Natural killer cell (primary cell): ENCODE measurements at regions not wholly inside any gene's neighbourhood (a gene's known extent, or its start where the extent isn't known, plus 50 kb on each side); places are given as distances from the start of the nearest gene placed in this dataset.

Source experiments
- ATAC-seq, 3 donors: fragments of 150-1000 bp in 2 of 3; fragments of 200-7000 bp in 1 of 3; cut with Tn5 transposase; 1 replicate in 1 of 3; 2 replicates in 2 of 3; pipeline ENCODE4 v1.10.0; 2021; ENCODE audit warnings: mild to moderate bottlenecking in 2 of 3, moderate library complexity in 2 of 3
- DNase-seq, 2 donors: peaks; one replicate each; pipeline versions ENCODE4 v3.0.0 to v3.0.0-alpha.2; 2013 to 2021; ENCODE audit warnings: mixed read lengths in 1 of 2
- H3K27ac ChIP-seq: one replicate; pipeline ENCODE4 v1.5.1; 2013; ENCODE audit warnings: mild to moderate bottlenecking, low read length
- H3K27me3 ChIP-seq: one replicate; pipeline ENCODE4 v1.6.1; 2013; ENCODE audit warnings: low read length; ENCODE audit not compliant: control insufficient read depth, insufficient read depth
- H3K36me3 ChIP-seq: one replicate; pipeline ENCODE4 v1.6.1; 2013; ENCODE audit warnings: low read length; ENCODE audit not compliant: control insufficient read depth, insufficient read depth
- H3K4me1 ChIP-seq: one replicate; pipeline ENCODE4 v1.6.1; 2013; ENCODE audit warnings: low read length; ENCODE audit not compliant: control insufficient read depth, insufficient read depth
- H3K4me3 ChIP-seq: one replicate; pipeline ENCODE4 v1.5.1; 2013; ENCODE audit warnings: low read length
- H3K9me3 ChIP-seq: one replicate; pipeline ENCODE4 v1.6.1; 2013; ENCODE audit warnings: low read length; ENCODE audit not compliant: control insufficient read depth, insufficient read depth
- H3K27ac Mint-ChIP-seq, 2 donors: one replicate each; pipeline ENCODE4 v1.8.0; 2022; ENCODE audit warnings: mild to moderate bottlenecking in 2 of 2, mixed read lengths in 2 of 2, moderate library complexity in 1 of 2
- H3K27me3 Mint-ChIP-seq, 2 donors: one replicate each; pipeline ENCODE4 v1.8.0; 2022; ENCODE audit warnings: low read depth in 2 of 2, mixed read lengths in 2 of 2
- H3K36me3 Mint-ChIP-seq: one replicate; pipeline ENCODE4 v1.8.0; 2022; ENCODE audit warnings: mixed read lengths
- H3K4me1 Mint-ChIP-seq, 2 donors: one replicate each; pipeline ENCODE4 v1.8.0; 2022; ENCODE audit warnings: mixed read lengths in 2 of 2
- H3K4me3 Mint-ChIP-seq: one replicate; pipeline ENCODE4 v1.8.0; 2022; ENCODE audit warnings: mild to moderate bottlenecking, moderate library complexity, mixed read lengths
- H3K9me3 Mint-ChIP-seq, 2 donors: one replicate each; pipeline ENCODE4 v1.8.0; 2022; ENCODE audit warnings: mixed read lengths in 2 of 2
- WGBS: methylation state at CpG from one replicate; pipeline ENCODE4 v1.1.7; 2013; ENCODE audit warnings: missing lambda C conversion rate; ENCODE audit not compliant: insufficient coverage; 5-methylcytosine and 5-hydroxymethylcytosine counted together
- intact Hi-C: fragments of 100-400 bp; cut with micrococcal nuclease; formaldehyde crosslinking; loops from one replicate; pipeline ENCODE4 v1.14.2; 2022
- TF ChIP-seq, protein P1 (sequence below): fragments of 200-600 bp; IDR thresholded peaks from one replicate; pipeline ENCODE4 v1.8.0; 2022; ENCODE audit warnings: antibody characterized with exemption

- ATAC-seq: no peak
- Histone ChIP-seq H3K27me3 (no peaks in the 10 kb centered on the region), H3K36me3 (no peaks in the 10 kb centered on the region), H3K4me3 (no peak overlapping the region), H3K9me3 (no peaks in the 10 kb centered on the region), H3K4me1 (no peaks in the 10 kb centered on the region), H3K27ac (no peak overlapping the region)
- Mint-ChIP-seq H3K9me3 (peaks cover 0 to 3% of the 10 kb centered on the region in 2 donors), H3K27ac (no peak overlapping the region), H3K4me1 (no peaks in the 10 kb centered on the region), H3K36me3 (no peaks in the 10 kb centered on the region), H3K4me3 (no peak overlapping the region), H3K27me3 (no peaks in the 10 kb centered on the region)
- no peak for DNase-seq
- intact Hi-C loops: no loop called here
- TF ChIP-seq, protein P1, sequence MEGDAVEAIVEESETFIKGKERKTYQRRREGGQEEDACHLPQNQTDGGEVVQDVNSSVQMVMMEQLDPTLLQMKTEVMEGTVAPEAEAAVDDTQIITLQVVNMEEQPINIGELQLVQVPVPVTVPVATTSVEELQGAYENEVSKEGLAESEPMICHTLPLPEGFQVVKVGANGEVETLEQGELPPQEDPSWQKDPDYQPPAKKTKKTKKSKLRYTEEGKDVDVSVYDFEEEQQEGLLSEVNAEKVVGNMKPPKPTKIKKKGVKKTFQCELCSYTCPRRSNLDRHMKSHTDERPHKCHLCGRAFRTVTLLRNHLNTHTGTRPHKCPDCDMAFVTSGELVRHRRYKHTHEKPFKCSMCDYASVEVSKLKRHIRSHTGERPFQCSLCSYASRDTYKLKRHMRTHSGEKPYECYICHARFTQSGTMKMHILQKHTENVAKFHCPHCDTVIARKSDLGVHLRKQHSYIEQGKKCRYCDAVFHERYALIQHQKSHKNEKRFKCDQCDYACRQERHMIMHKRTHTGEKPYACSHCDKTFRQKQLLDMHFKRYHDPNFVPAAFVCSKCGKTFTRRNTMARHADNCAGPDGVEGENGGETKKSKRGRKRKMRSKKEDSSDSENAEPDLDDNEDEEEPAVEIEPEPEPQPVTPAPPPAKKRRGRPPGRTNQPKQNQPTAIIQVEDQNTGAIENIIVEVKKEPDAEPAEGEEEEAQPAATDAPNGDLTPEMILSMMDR: no peak
These were observed 150.5 kb downstream of the SIM1 start for GRCh38 chr6:100314186-100314585.

DNA sequence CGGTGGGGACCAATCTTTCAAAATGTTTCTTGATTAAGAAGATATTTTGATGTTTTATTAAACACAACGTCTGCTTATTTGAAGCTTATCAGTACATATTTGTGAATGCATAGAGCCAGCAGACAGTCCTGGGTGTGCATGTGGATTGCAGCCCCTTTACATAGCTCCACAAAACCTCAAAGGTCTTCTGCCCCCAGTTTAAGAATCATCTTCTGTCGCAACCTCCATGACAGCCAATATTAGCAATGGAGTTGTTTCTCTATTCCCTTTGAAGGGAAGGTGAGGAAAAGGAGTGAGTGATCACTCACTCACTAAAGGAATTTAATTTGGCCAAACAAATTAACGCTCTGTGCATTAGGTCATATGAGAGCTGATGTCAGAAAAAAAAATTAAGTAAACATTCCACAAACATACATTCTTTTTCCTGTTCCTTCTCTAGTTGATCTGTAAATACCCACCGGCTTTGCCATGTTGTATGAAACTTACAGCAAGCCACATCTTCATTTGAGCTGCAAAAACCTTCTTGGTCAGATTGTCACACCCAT is 152.9 kb downstream of the SIM1 start:
- H3K4me3 Mint-ChIP-seq: no peak overlapping the region
- WGBS: 73% methylated on average over 3 of the region's 5 CpGs
- no peaks in the 10 kb centered on the region for H3K27me3 Mint-ChIP-seq
- Histone ChIP-seq H3K4me3 (no peak overlapping the region), H3K27me3 (no peaks in the 10 kb centered on the region), H3K36me3 (no peaks in the 10 kb centered on the region), H3K9me3 (no peaks in the 10 kb centered on the region), H3K4me1 (no peaks in the 10 kb centered on the region), H3K27ac (no peak overlapping the region)
- H3K9me3 Mint-ChIP-seq: peaks cover 0 to 6% of the 10 kb centered on the region in 2 donors
- H3K4me1 Mint-ChIP-seq: no peaks in the 10 kb centered on the region
- TF ChIP-seq, protein P1: no peak
- H3K27ac Mint-ChIP-seq: no peak overlapping the region
- ATAC-seq (no peak), DNase-seq (no peak)
- intact Hi-C loops: no loop called here
- no peaks in the 10 kb centered on the region for H3K36me3 Mint-ChIP-seq

DNA sequence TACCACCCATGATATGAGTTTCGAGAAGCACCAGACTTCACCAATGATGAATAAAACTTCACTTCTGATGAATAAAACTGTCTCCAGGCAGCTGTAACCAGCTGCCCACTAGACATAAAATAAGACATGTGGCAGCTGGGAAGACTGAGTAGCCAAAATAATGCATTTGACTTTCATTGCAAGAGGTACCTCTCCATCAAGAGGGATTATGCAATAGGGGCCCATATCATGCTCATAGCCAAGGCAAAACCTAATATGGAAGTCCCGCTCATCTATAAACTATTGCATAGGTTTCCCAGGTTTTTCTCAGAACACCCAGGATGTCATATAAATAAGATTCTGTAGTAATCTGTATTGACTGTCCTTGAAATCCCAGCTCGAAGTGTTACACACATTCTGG is 155.5 kb downstream of the SIM1 start:
- no peak for DNase-seq
- Histone ChIP-seq H3K27ac (no peak overlapping the region), H3K27me3 (no peaks in the 10 kb centered on the region), H3K9me3 (no peaks in the 10 kb centered on the region), H3K36me3 (no peaks in the 10 kb centered on the region), H3K4me3 (no peak overlapping the region), H3K4me1 (no peaks in the 10 kb centered on the region)
- H3K4me3 Mint-ChIP-seq: no peak overlapping the region
- peaks cover 0 to 2% of the 10 kb centered on the region in 2 donors for H3K27me3 Mint-ChIP-seq
- intact Hi-C loops: no loop called here
- WGBS: 82% methylated on average over 2 of the region's 3 CpGs
- H3K36me3 Mint-ChIP-seq: no peaks in the 10 kb centered on the region
- TF ChIP-seq, protein P1: no peak
- no peaks in the 10 kb centered on the region for H3K4me1 Mint-ChIP-seq
- no peak overlapping the region for H3K27ac Mint-ChIP-seq
- no peak for ATAC-seq
- H3K9me3 Mint-ChIP-seq: peaks cover 0 to 6% of the 10 kb centered on the region in 2 donors

GRCh38 chr6:100307561-100307960 is 157.2 kb downstream of the SIM1 start:
- 93% methylated on average over 1 of the region's 1 CpG for WGBS
- H3K4me3 Mint-ChIP-seq: no peak overlapping the region
- Histone ChIP-seq H3K4me1 (no peaks in the 10 kb centered on the region), H3K4me3 (no peak overlapping the region), H3K27me3 (no peaks in the 10 kb centered on the region), H3K9me3 (no peaks in the 10 kb centered on the region), H3K27ac (no peak overlapping the region), H3K36me3 (no peaks in the 10 kb centered on the region)
- no peak overlapping the region for H3K27ac Mint-ChIP-seq
- H3K27me3 Mint-ChIP-seq: peaks cover 0 to 2% of the 10 kb centered on the region in 2 donors
- no peak for ATAC-seq
- no peaks in the 10 kb centered on the region for H3K4me1 Mint-ChIP-seq
- TF ChIP-seq, protein P1: no peak
- H3K9me3 Mint-ChIP-seq: peaks cover 0 to 2% of the 10 kb centered on the region in 2 donors
- intact Hi-C loops: no loop called here
- H3K36me3 Mint-ChIP-seq: no peaks in the 10 kb centered on the region
- no peak for DNase-seq
